ENCODE measurements at regions not wholly inside any gene's neighbourhood (a gene's known extent, or its start where the extent isn't known, plus 50 kb on each side); places are given as distances from the start of the nearest gene placed in this dataset.

GRCh38 chr5:67588389-67588788 lies 391.8 kb upstream of the CD180 start:
- no peak for TF ChIP-seq CTCF (IDR thresholded peaks at IDR 0.05)
- no peak for TF ChIP-seq EP300 (IDR thresholded peaks at IDR 0.05)
- no peak for TF ChIP-seq POLR2A (IDR thresholded peaks at IDR 0.05)
- no peak for TF ChIP-seq POLR2AphosphoS5 (IDR thresholded peaks at IDR 0.05)

Measured in stomach (tissue), 4 donors.